Type B pancreatic cell (in vitro differentiated cells): ENCODE measurements at regions not wholly inside any gene's neighbourhood (a gene's known extent, or its start where the extent isn't known, plus 50 kb on each side); places are given as distances from the start of the nearest gene placed in this dataset.

Experiments used
- DNase-seq: peaks from one replicate; pipeline ENCODE4 v3.0.0; 2021; ENCODE audit warnings: mixed read lengths; ENCODE audit not compliant: unreplicated experiment; ENCODE audit errors: extremely low spot score
- H3K27ac Mint-ChIP-seq: 2 replicates; pipeline ENCODE4 v1.8.0; 2021; ENCODE audit warnings: mild to moderate bottlenecking, mixed read lengths
- H3K27me3 Mint-ChIP-seq: 2 replicates; pipeline ENCODE4 v1.8.0; 2021; ENCODE audit warnings: mixed read lengths
- H3K36me3 Mint-ChIP-seq: 2 replicates; pipeline ENCODE4 v1.8.0; 2021; ENCODE audit warnings: mixed read lengths
- H3K4me1 Mint-ChIP-seq: one replicate; pipeline ENCODE4 v1.8.0; 2021; ENCODE audit warnings: mixed read lengths; ENCODE audit not compliant: unreplicated experiment
- H3K4me3 Mint-ChIP-seq: 2 replicates; pipeline ENCODE4 v1.8.0; 2021; ENCODE audit warnings: mild to moderate bottlenecking, mixed read lengths
- H3K9me3 Mint-ChIP-seq: 2 replicates; pipeline ENCODE4 v1.8.0; 2021; ENCODE audit warnings: mixed read lengths
- TF ChIP-seq, protein P1 (sequence below): fragments of 200-600 bp; sonication (generic); conservative IDR thresholded peaks from 2 replicates; pipeline ENCODE4 v1.5.0; 2021; ENCODE audit warnings: antibody characterized with exemption, mild to moderate bottlenecking

GRCh38 chr6:6749702-6750491 lies 161.4 kb downstream of the LY86 start:
- H3K27ac Mint-ChIP-seq, result no peak overlapping the region
- peaks cover 4% of the 10 kb centered on the region for H3K9me3 Mint-ChIP-seq

DNA sequence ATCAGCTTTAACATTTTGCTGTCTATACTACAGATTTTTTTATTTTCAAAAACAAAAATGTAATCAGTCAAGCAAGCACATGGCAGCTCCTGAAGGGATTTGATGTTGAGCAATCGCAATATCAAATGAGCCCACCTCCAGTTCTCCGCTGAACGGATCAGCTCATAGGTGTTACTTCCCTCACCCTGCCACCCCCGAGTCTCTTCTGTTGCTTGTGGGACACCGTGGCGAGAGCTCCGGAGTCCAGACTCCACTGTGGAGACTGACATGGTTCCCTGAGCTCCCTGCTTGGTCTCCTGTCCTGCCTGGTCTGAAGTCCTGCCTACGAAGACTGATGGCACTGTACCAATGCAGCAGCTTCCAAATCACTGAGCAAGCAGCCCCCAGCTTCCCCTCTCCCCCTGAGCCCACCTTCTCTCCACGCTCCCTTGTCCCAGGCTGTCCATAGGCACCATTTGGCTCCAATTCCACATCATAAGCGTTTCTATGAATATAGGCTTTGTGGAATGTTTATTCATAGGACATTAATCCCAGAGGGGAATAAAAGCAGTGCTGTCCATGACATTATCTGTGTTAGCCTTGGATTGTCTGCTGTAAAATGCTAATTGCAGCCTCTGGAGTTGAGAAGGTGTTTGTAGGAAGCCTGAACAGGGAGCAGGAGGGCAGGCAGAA lies 162.2 kb downstream of the LY86 start:
- H3K27ac Mint-ChIP-seq, result no peak overlapping the region
- no peaks in the 10 kb centered on the region for H3K27me3 Mint-ChIP-seq
- TF ChIP-seq, protein P1, sequence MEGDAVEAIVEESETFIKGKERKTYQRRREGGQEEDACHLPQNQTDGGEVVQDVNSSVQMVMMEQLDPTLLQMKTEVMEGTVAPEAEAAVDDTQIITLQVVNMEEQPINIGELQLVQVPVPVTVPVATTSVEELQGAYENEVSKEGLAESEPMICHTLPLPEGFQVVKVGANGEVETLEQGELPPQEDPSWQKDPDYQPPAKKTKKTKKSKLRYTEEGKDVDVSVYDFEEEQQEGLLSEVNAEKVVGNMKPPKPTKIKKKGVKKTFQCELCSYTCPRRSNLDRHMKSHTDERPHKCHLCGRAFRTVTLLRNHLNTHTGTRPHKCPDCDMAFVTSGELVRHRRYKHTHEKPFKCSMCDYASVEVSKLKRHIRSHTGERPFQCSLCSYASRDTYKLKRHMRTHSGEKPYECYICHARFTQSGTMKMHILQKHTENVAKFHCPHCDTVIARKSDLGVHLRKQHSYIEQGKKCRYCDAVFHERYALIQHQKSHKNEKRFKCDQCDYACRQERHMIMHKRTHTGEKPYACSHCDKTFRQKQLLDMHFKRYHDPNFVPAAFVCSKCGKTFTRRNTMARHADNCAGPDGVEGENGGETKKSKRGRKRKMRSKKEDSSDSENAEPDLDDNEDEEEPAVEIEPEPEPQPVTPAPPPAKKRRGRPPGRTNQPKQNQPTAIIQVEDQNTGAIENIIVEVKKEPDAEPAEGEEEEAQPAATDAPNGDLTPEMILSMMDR, result no peak
- DNase-seq, result no peak
- H3K4me1 Mint-ChIP-seq, result peaks cover 20% of the 10 kb centered on the region
- no peaks in the 10 kb centered on the region for H3K9me3 Mint-ChIP-seq
- no peak overlapping the region for H3K4me3 Mint-ChIP-seq
- no peaks in the 10 kb centered on the region for H3K36me3 Mint-ChIP-seq

More at GRCh38 chr6:6749702-6750491, 161.4 kb downstream of the LY86 start:
- no peak for DNase-seq
- TF ChIP-seq, protein P1, result no peak
- no peaks in the 10 kb centered on the region for H3K36me3 Mint-ChIP-seq
- H3K4me3 Mint-ChIP-seq, result no peak overlapping the region
- peaks cover 20% of the 10 kb centered on the region for H3K4me1 Mint-ChIP-seq
- no peaks in the 10 kb centered on the region for H3K27me3 Mint-ChIP-seq

DNA sequence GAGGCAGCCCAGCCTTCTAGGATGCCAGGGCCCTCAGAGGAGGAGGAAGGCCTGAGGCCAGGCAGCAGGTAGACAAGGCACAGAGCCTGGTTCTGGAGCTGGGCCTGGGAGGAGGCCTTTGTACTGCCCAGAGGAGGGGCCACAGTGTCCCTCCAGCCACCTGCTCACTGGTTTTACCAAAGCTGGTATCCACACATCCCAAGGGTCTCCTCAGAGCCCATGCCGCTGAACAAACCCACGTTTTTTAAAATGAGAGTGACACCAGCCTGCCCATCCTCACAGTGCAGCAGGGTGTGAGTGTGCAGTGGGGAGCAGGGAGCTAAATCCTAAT lies 162.7 kb downstream of the LY86 start:
- TF ChIP-seq, protein P1, result no peak
- H3K4me1 Mint-ChIP-seq, result peaks cover 20% of the 10 kb centered on the region
- no peaks in the 10 kb centered on the region for H3K9me3 Mint-ChIP-seq
- DNase-seq, result no peak
- H3K36me3 Mint-ChIP-seq, result no peaks in the 10 kb centered on the region
- no peak overlapping the region for H3K4me3 Mint-ChIP-seq
- H3K27me3 Mint-ChIP-seq, result no peaks in the 10 kb centered on the region
- no peak overlapping the region for H3K27ac Mint-ChIP-seq

DNA sequence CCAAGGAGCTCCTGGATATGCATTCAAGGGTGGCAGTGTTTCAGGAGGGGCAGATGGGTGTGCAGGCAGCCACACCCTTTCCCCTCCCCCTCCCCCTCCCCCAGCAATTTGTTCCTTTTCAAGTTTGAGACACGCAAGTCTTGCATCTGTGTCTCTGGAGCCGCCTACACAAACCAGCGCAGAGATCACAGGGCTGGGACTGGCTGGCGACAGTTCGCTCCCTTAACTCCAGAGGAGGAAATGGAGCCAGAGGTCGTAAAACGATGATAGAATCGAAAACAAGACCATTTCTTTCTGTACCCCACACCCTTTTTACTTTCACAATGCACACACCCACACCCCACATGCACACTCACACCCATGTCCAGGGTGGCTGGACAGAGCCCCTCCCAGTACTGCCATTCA lies 163.1 kb downstream of the LY86 start:
- peak overlapping the region; percentile 26 for H3K27ac Mint-ChIP-seq
- no peaks in the 10 kb centered on the region for H3K27me3 Mint-ChIP-seq
- peaks cover 20% of the 10 kb centered on the region for H3K4me1 Mint-ChIP-seq
- H3K9me3 Mint-ChIP-seq, result no peaks in the 10 kb centered on the region
- TF ChIP-seq, protein P1, result no peak
- H3K4me3 Mint-ChIP-seq, result no peak overlapping the region
- no peaks in the 10 kb centered on the region for H3K36me3 Mint-ChIP-seq
- DNase-seq, result no peak

DNA sequence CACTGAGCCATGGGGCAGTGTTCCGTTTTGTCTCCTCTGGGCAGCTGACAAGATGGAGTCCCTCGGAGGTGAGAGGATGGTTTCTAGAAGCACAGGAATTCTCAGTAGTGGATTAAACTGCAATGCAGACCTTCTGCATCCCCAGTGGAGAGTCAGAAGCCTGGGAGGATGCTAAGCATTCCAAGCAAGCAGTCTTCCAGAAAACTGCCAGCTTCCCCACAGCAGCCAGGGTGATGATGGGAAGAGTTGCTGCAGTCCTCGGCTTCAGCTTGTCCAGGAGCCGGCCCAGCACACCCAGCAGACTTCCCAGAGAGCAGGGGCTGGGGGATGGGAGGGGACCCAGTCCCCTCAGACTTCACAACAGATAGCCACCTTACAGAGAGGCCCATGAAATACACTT lies 163.6 kb downstream of the LY86 start:
- H3K4me1 Mint-ChIP-seq, result peaks cover 20% of the 10 kb centered on the region
- no peaks in the 10 kb centered on the region for H3K27me3 Mint-ChIP-seq
- no peak overlapping the region for H3K4me3 Mint-ChIP-seq
- no peaks in the 10 kb centered on the region for H3K36me3 Mint-ChIP-seq
- no peaks in the 10 kb centered on the region for H3K9me3 Mint-ChIP-seq
- peak overlapping the region; percentile 26 for H3K27ac Mint-ChIP-seq
- no peak for DNase-seq
- TF ChIP-seq, protein P1, result no peak
